ENCODE measurements at regions not wholly inside any gene's neighbourhood (a gene's known extent, or its start where the extent isn't known, plus 50 kb on each side); places are given as distances from the start of the nearest gene placed in this dataset.

DNA sequence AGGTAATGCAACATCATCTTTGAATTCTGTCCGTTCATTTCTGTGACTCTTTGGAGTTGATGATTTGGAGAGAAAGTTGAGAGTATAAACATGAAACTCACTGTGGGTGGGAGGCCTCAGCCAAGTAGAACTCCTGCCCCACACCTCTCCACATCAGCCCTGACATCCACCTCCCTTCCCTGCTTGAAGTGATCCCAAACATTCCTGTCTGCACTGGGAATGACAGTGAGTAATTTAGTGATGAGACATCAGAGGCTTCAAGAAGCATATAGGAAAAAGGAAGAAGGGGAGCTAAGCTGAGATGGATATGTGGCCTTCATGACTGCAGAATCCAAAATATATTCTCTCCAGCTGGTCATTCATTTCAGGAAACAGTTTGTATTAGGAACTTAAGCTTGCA lies 151.8 kb downstream of the SPATA18 start:
- no peaks in the 10 kb centered on the region for H4K20me1 ChIP-seq (ENCODE audit: insufficient read depth)
- H3K4me2 ChIP-seq (ENCODE audit: low read length) = no peak overlapping the region
- no peak overlapping the region for H3K27ac ChIP-seq (ENCODE audit: low read length)
- H3K27me3 ChIP-seq (ENCODE audit: insufficient read depth, low read depth, low read length) = no peaks in the 10 kb centered on the region
- H3K9me2 ChIP-seq (ENCODE audit: insufficient read depth, low read length) = no peaks in the 10 kb centered on the region
- H2AFZ ChIP-seq (ENCODE audit: low read depth, low read length) = no peak overlapping the region
- H3K9ac ChIP-seq (ENCODE audit: low read length) = no peak overlapping the region
- TF ChIP-seq POLR2AphosphoS5 (IDR thresholded peaks at IDR 0.05) (no peak), EZH2 (IDR thresholded peaks at IDR 0.05; ENCODE audit: borderline replicate concordance, insufficient read depth, low read length, poor library complexity, severe bottlenecking) (no peak), RAD21 (conservative IDR thresholded peaks at IDR 0.05) (no peak), TAF1 (IDR thresholded peaks at IDR 0.05; ENCODE audit: low read depth) (no peak), SMC3 (conservative IDR thresholded peaks at IDR 0.05; ENCODE audit: poor library complexity) (no peak), EP300 (conservative IDR thresholded peaks at IDR 0.05; ENCODE audit: poor library complexity, severe bottlenecking) (no peak), MXI1 (conservative IDR thresholded peaks at IDR 0.05; ENCODE audit: poor library complexity, severe bottlenecking) (no peak)
- TF ChIP-seq, protein P1, sequence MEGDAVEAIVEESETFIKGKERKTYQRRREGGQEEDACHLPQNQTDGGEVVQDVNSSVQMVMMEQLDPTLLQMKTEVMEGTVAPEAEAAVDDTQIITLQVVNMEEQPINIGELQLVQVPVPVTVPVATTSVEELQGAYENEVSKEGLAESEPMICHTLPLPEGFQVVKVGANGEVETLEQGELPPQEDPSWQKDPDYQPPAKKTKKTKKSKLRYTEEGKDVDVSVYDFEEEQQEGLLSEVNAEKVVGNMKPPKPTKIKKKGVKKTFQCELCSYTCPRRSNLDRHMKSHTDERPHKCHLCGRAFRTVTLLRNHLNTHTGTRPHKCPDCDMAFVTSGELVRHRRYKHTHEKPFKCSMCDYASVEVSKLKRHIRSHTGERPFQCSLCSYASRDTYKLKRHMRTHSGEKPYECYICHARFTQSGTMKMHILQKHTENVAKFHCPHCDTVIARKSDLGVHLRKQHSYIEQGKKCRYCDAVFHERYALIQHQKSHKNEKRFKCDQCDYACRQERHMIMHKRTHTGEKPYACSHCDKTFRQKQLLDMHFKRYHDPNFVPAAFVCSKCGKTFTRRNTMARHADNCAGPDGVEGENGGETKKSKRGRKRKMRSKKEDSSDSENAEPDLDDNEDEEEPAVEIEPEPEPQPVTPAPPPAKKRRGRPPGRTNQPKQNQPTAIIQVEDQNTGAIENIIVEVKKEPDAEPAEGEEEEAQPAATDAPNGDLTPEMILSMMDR (IDR thresholded peaks at IDR 0.05; ENCODE audit: poor library complexity, severe bottlenecking) = no peak
- TF ChIP-seq, protein P2, sequence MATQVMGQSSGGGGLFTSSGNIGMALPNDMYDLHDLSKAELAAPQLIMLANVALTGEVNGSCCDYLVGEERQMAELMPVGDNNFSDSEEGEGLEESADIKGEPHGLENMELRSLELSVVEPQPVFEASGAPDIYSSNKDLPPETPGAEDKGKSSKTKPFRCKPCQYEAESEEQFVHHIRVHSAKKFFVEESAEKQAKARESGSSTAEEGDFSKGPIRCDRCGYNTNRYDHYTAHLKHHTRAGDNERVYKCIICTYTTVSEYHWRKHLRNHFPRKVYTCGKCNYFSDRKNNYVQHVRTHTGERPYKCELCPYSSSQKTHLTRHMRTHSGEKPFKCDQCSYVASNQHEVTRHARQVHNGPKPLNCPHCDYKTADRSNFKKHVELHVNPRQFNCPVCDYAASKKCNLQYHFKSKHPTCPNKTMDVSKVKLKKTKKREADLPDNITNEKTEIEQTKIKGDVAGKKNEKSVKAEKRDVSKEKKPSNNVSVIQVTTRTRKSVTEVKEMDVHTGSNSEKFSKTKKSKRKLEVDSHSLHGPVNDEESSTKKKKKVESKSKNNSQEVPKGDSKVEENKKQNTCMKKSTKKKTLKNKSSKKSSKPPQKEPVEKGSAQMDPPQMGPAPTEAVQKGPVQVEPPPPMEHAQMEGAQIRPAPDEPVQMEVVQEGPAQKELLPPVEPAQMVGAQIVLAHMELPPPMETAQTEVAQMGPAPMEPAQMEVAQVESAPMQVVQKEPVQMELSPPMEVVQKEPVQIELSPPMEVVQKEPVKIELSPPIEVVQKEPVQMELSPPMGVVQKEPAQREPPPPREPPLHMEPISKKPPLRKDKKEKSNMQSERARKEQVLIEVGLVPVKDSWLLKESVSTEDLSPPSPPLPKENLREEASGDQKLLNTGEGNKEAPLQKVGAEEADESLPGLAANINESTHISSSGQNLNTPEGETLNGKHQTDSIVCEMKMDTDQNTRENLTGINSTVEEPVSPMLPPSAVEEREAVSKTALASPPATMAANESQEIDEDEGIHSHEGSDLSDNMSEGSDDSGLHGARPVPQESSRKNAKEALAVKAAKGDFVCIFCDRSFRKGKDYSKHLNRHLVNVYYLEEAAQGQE (IDR thresholded peaks at IDR 0.05; ENCODE audit: borderline replicate concordance) = no peak
- no peaks in the 10 kb centered on the region for H3F3A ChIP-seq (ENCODE audit: insufficient read depth, low read length, poor library complexity, severe bottlenecking)
- no peaks in the 10 kb centered on the region for H3K79me2 ChIP-seq (replicated peaks; ENCODE audit: insufficient read depth, low read length)
- no peaks in the 10 kb centered on the region for H3K9me3 ChIP-seq (ENCODE audit: low read length)
- no peak overlapping the region for H3K4me3 ChIP-seq (ENCODE audit: low read length)
- no peaks in the 10 kb centered on the region for H3K36me3 ChIP-seq (ENCODE audit: insufficient read depth, low read length)

DNA sequence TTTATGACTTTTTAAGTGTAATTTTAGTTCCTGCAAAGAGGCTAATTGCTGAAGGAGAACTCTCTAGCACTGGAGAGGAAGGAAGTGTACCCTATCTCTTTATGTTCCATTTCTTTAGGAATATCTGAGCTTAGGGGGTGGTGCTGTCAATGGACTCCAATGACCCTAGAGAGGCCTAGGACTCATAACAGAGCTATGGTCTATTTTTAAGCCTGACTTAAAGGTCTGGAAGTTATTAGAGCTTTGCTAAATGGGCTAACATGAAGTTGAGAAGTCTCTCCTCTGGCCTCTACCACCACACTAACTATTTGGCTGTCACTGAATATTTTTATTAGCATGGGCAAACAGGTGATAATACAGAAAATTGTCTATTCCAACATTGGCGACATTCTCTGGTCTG lies 152.2 kb downstream of the SPATA18 start:
- Histone ChIP-seq H3K27ac (ENCODE audit: low read length) (no peak overlapping the region), H3K9ac (ENCODE audit: low read length) (no peak overlapping the region), H3K27me3 (ENCODE audit: insufficient read depth, low read depth, low read length) (no peaks in the 10 kb centered on the region), H3K4me2 (ENCODE audit: low read length) (no peak overlapping the region), H3K4me3 (ENCODE audit: low read length) (no peak overlapping the region), H3K36me3 (ENCODE audit: insufficient read depth, low read length) (no peaks in the 10 kb centered on the region), H2AFZ (ENCODE audit: low read depth, low read length) (no peak overlapping the region), H3F3A (ENCODE audit: insufficient read depth, low read length, poor library complexity, severe bottlenecking) (no peaks in the 10 kb centered on the region), H3K79me2 (replicated peaks; ENCODE audit: insufficient read depth, low read length) (no peaks in the 10 kb centered on the region), H3K9me3 (ENCODE audit: low read length) (no peaks in the 10 kb centered on the region), H3K9me2 (ENCODE audit: insufficient read depth, low read length) (no peaks in the 10 kb centered on the region), H4K20me1 (ENCODE audit: insufficient read depth) (no peaks in the 10 kb centered on the region)
- TF ChIP-seq TAF1 (IDR thresholded peaks at IDR 0.05; ENCODE audit: low read depth) (no peak), EP300 (conservative IDR thresholded peaks at IDR 0.05; ENCODE audit: poor library complexity, severe bottlenecking) (no peak), MXI1 (conservative IDR thresholded peaks at IDR 0.05; ENCODE audit: poor library complexity, severe bottlenecking) (no peak), SMC3 (conservative IDR thresholded peaks at IDR 0.05; ENCODE audit: poor library complexity) (no peak), RAD21 (conservative IDR thresholded peaks at IDR 0.05) (no peak)
- TF ChIP-seq, protein P2 (IDR thresholded peaks at IDR 0.05; ENCODE audit: borderline replicate concordance) = no peak

Measured in neural cell (in vitro differentiated cells).